ENCODE measurements at regions not wholly inside any gene's neighbourhood (a gene's known extent, or its start where the extent isn't known, plus 50 kb on each side); places are given as distances from the start of the nearest gene placed in this dataset.

GRCh38 chr4:163598028-163598427 is 103.5 kb downstream of the TMA16 start:
- TF ChIP-seq RAD21 (conservative IDR thresholded peaks at IDR 0.05 in 1 of 2, IDR thresholded peaks at IDR 0.05 in 1 of 2) (no peak), MYC (IDR thresholded peaks at IDR 0.05; ENCODE audit: borderline replicate concordance, low read length) (no peak), CTCF (IDR thresholded peaks at IDR 0.05) (no peak), EP300 (IDR thresholded peaks at IDR 0.05) (no peak), POLR2A (IDR thresholded peaks at IDR 0.05; ENCODE audit: low read length) (no peak), RFX5 (IDR thresholded peaks at IDR 0.05) (no peak), HOXA7 (CRISPR knock-in tag; IDR thresholded peaks at IDR 0.05) (no peak), PBX3 (IDR thresholded peaks at IDR 0.05) (no peak), HMGXB4 (CRISPR knock-in tag; IDR thresholded peaks at IDR 0.05; ENCODE audit: borderline replicate concordance) (no peak), ATOH8 (CRISPR knock-in tag; IDR thresholded peaks at IDR 0.05; ENCODE audit: low read depth) (no peak), SREBF2 (IDR thresholded peaks at IDR 0.05) (no peak)

Data from A549 (cell line).